GM12878 (cell line): ENCODE measurements at regions not wholly inside any gene's neighbourhood (a gene's known extent, or its start where the extent isn't known, plus 50 kb on each side); places are given as distances from the start of the nearest gene placed in this dataset.

Experiments used
- BHLHE40 ChIP-seq, 2 experiments: fragments of 450-650 bp in 1 of 2; IDR thresholded peaks; 2 replicates each; pipeline ENCODE4 v1.6.1; 2011 to 2017; ENCODE audit warnings: low read depth in 2 of 2, borderline replicate concordance in 1 of 2, improper control_type of control experiment in 1 of 2, low read length in 1 of 2, mild to moderate bottlenecking in 1 of 2
- CEBPB ChIP-seq, 2 experiments: fragments of 150-350 bp in 1 of 2; IDR thresholded peaks; 2 replicates each; pipeline ENCODE4 v1.6.1; 2012 to 2014; ENCODE audit warnings: low read depth in 2 of 2, low read length in 2 of 2, borderline replicate concordance in 1 of 2, inconsistent platforms in 1 of 2
- FOXM1 ChIP-seq: IDR thresholded peaks from 2 replicates; pipeline ENCODE4 v1.6.1; 2012; ENCODE audit warnings: low read depth, mild to moderate bottlenecking, inconsistent platforms, low read length, moderate library complexity
- JUNB ChIP-seq: IDR thresholded peaks from 2 replicates; pipeline ENCODE4 v1.6.1; 2016; ENCODE audit warnings: antibody characterized with exemption, mild to moderate bottlenecking
- POLR2A ChIP-seq: IDR thresholded peaks from 2 replicates; pipeline ENCODE4 v1.6.1; 2011; ENCODE audit warnings: low read depth, mild to moderate bottlenecking, low read length
- RFX5 ChIP-seq: IDR thresholded peaks from 2 replicates; pipeline ENCODE4 v1.6.1; 2011; ENCODE audit warnings: low read depth, low read length, improper control_type of control experiment
- SIX5 ChIP-seq: IDR thresholded peaks from 2 replicates; pipeline ENCODE4 v1.6.1; 2011; ENCODE audit warnings: mild to moderate bottlenecking, low read depth, low read length, moderate library complexity; ENCODE audit not compliant: severe bottlenecking
- YY1 ChIP-seq: IDR thresholded peaks from 2 replicates; pipeline ENCODE4 v1.6.1; 2011; ENCODE audit warnings: low read depth, mild to moderate bottlenecking, low read length
- ZNF217 ChIP-seq: fragments of 450-650 bp; IDR thresholded peaks from 2 replicates; pipeline ENCODE4 v1.6.1; 2017; ENCODE audit warnings: antibody characterized with exemption, mild to moderate bottlenecking
- ZNF274 ChIP-seq: IDR thresholded peaks from one replicate; pipeline ENCODE4 v1.8.0; 2011; ENCODE audit not compliant: insufficient read length, insufficient read depth
- TF ChIP-seq, protein P1 (sequence below), 3 experiments: IDR thresholded peaks in 2 of 3; conservative IDR thresholded peaks in 1 of 3; 2 replicates each; pipeline ENCODE4 v1.5.1; 2011; ENCODE audit warnings: low read depth in 3 of 3, low read length in 3 of 3, mild to moderate bottlenecking in 3 of 3, control low read depth in 2 of 3, moderate library complexity in 2 of 3, inconsistent platforms in 1 of 3, mixed read lengths in 1 of 3; ENCODE audit not compliant: control insufficient read depth in 2 of 3, insufficient read depth in 1 of 3; ENCODE audit errors: extremely low read depth in 1 of 3
- TF ChIP-seq, protein P2 (sequence below): fragments of 450-650 bp; formaldehyde crosslinking; IDR thresholded peaks from 2 replicates; pipeline ENCODE4 v1.4.0; 2020; ENCODE audit warnings: mild to moderate bottlenecking, moderate library complexity

DNA sequence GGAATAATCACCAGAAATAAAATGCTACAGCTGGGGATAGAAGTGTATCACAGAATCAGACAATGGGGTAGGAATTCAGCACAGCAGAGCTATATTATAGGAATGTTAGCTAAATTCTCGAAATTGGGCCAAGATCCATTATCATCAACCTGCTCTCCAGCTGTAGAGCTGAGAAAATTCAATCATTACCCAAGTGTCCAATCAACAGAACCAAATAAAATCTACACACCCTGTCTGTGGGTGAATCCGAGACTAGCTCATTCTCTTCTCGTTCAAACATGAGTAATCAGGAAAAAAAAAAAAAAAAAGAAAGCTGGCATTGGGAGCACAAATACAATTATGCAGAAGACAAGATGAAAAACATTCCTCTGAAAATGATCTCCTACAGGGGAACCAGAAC lies 119.2 kb downstream of the CDC7 start:
- no peak for TF ChIP-seq ZNF217
- no peak for TF ChIP-seq ZNF274
- TF ChIP-seq BHLHE40 (IDR thresholded peaks at IDR 0.05; ENCODE audit: borderline replicate concordance in 1 of 2, low read depth in 2 of 2, low read length in 1 of 2) = no peak
- TF ChIP-seq, protein P1, sequence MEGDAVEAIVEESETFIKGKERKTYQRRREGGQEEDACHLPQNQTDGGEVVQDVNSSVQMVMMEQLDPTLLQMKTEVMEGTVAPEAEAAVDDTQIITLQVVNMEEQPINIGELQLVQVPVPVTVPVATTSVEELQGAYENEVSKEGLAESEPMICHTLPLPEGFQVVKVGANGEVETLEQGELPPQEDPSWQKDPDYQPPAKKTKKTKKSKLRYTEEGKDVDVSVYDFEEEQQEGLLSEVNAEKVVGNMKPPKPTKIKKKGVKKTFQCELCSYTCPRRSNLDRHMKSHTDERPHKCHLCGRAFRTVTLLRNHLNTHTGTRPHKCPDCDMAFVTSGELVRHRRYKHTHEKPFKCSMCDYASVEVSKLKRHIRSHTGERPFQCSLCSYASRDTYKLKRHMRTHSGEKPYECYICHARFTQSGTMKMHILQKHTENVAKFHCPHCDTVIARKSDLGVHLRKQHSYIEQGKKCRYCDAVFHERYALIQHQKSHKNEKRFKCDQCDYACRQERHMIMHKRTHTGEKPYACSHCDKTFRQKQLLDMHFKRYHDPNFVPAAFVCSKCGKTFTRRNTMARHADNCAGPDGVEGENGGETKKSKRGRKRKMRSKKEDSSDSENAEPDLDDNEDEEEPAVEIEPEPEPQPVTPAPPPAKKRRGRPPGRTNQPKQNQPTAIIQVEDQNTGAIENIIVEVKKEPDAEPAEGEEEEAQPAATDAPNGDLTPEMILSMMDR (IDR thresholded peaks at IDR 0.05 in 2 of 3, conservative IDR thresholded peaks at IDR 0.05 in 1 of 3; ENCODE audit: control insufficient read depth in 2 of 3, extremely low read depth in 1 of 3, insufficient read depth in 1 of 3, low read depth in 3 of 3, low read length in 3 of 3) = no peak
- TF ChIP-seq CEBPB (IDR thresholded peaks at IDR 0.05; ENCODE audit: borderline replicate concordance in 1 of 2, low read depth in 2 of 2, low read length in 2 of 2) = no peak
- TF ChIP-seq YY1 = no peak
- TF ChIP-seq RFX5 = no peak
- no peak for TF ChIP-seq POLR2A
- TF ChIP-seq FOXM1 = no peak
- no peak for TF ChIP-seq JUNB
- TF ChIP-seq SIX5 = no peak
- TF ChIP-seq, protein P2, sequence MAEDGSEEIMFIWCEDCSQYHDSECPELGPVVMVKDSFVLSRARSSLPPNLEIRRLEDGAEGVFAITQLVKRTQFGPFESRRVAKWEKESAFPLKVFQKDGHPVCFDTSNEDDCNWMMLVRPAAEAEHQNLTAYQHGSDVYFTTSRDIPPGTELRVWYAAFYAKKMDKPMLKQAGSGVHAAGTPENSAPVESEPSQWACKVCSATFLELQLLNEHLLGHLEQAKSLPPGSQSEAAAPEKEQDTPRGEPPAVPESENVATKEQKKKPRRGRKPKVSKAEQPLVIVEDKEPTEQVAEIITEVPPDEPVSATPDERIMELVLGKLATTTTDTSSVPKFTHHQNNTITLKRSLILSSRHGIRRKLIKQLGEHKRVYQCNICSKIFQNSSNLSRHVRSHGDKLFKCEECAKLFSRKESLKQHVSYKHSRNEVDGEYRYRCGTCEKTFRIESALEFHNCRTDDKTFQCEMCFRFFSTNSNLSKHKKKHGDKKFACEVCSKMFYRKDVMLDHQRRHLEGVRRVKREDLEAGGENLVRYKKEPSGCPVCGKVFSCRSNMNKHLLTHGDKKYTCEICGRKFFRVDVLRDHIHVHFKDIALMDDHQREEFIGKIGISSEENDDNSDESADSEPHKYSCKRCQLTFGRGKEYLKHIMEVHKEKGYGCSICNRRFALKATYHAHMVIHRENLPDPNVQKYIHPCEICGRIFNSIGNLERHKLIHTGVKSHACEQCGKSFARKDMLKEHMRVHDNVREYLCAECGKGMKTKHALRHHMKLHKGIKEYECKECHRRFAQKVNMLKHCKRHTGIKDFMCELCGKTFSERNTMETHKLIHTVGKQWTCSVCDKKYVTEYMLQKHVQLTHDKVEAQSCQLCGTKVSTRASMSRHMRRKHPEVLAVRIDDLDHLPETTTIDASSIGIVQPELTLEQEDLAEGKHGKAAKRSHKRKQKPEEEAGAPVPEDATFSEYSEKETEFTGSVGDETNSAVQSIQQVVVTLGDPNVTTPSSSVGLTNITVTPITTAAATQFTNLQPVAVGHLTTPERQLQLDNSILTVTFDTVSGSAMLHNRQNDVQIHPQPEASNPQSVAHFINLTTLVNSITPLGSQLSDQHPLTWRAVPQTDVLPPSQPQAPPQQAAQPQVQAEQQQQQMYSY (CRISPR knock-in tag) = no peak
